ENCODE measurements at regions not wholly inside any gene's neighbourhood (a gene's known extent, or its start where the extent isn't known, plus 50 kb on each side); places are given as distances from the start of the nearest gene placed in this dataset.

- no peak overlapping the region for H3K4me3 Mint-ChIP-seq (ENCODE audit: unreplicated experiment)
- H3K9me3 Mint-ChIP-seq (ENCODE audit: low read depth) = no peaks in the 10 kb centered on the region
- TF ChIP-seq, protein P1, sequence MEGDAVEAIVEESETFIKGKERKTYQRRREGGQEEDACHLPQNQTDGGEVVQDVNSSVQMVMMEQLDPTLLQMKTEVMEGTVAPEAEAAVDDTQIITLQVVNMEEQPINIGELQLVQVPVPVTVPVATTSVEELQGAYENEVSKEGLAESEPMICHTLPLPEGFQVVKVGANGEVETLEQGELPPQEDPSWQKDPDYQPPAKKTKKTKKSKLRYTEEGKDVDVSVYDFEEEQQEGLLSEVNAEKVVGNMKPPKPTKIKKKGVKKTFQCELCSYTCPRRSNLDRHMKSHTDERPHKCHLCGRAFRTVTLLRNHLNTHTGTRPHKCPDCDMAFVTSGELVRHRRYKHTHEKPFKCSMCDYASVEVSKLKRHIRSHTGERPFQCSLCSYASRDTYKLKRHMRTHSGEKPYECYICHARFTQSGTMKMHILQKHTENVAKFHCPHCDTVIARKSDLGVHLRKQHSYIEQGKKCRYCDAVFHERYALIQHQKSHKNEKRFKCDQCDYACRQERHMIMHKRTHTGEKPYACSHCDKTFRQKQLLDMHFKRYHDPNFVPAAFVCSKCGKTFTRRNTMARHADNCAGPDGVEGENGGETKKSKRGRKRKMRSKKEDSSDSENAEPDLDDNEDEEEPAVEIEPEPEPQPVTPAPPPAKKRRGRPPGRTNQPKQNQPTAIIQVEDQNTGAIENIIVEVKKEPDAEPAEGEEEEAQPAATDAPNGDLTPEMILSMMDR (IDR thresholded peaks at IDR 0.05) = no peak
- no peaks in the 10 kb centered on the region for H3K4me1 Mint-ChIP-seq (ENCODE audit: low read depth)
- no peak for DNase-seq (ENCODE audit: low spot score)
- H3K27ac Mint-ChIP-seq (ENCODE audit: unreplicated experiment) = no peak overlapping the region
- peaks cover 2% of the 10 kb centered on the region for H3K27me3 Mint-ChIP-seq (ENCODE audit: low read depth)
- H3K36me3 Mint-ChIP-seq (ENCODE audit: low read depth) = no peaks in the 10 kb centered on the region
Measured at GRCh38 chr13:61774903-61775302, 359.3 kb upstream of the PCDH20 start.

DNA sequence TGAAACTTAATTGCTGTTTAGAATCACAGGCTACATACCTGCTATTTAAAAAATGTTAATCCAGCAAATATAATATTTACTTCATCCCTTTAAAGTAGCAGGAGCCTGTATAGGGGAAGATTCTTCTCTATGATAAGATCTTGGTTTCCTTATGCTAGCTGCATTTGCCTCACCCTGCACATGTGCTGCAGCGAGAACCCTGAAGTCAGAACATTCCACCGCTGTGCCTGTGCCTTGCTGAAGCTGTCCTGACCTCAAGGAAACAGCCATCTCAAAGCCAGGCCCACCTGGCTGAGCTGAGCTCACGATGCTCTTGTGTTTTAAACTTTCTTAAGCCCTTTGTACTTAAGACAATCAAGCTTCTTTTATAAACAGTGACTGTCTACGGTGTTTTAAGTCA lies 355.0 kb upstream of the PCDH20 start:
- no peak overlapping the region for H3K27ac Mint-ChIP-seq (ENCODE audit: unreplicated experiment)
- DNase-seq (ENCODE audit: low spot score) = no peak
- H3K4me1 Mint-ChIP-seq (ENCODE audit: low read depth) = no peaks in the 10 kb centered on the region
- TF ChIP-seq, protein P1 (IDR thresholded peaks at IDR 0.05) = no peak
- H3K4me3 Mint-ChIP-seq (ENCODE audit: unreplicated experiment) = no peak overlapping the region
- peaks cover 2% of the 10 kb centered on the region for H3K27me3 Mint-ChIP-seq (ENCODE audit: low read depth)
- H3K36me3 Mint-ChIP-seq (ENCODE audit: low read depth) = no peaks in the 10 kb centered on the region
- no peaks in the 10 kb centered on the region for H3K9me3 Mint-ChIP-seq (ENCODE audit: low read depth)

GRCh38 chr13:61768175-61768574 lies 352.5 kb upstream of the PCDH20 start:
- Mint-ChIP-seq H3K36me3 (ENCODE audit: low read depth) (no peaks in the 10 kb centered on the region), H3K27me3 (ENCODE audit: low read depth) (no peaks in the 10 kb centered on the region), H3K9me3 (ENCODE audit: low read depth) (no peaks in the 10 kb centered on the region), H3K4me1 (ENCODE audit: low read depth) (no peaks in the 10 kb centered on the region), H3K27ac (ENCODE audit: unreplicated experiment) (no peak overlapping the region), H3K4me3 (ENCODE audit: unreplicated experiment) (no peak overlapping the region)
- no peak for DNase-seq (ENCODE audit: low spot score)
- TF ChIP-seq, protein P1 (IDR thresholded peaks at IDR 0.05) = no peak

GRCh38 chr13:61766667-61767058 lies 351.0 kb upstream of the PCDH20 start:
- no peaks in the 10 kb centered on the region for H3K27me3 Mint-ChIP-seq (ENCODE audit: low read depth)
- H3K36me3 Mint-ChIP-seq (ENCODE audit: low read depth) = no peaks in the 10 kb centered on the region
- no peaks in the 10 kb centered on the region for H3K4me1 Mint-ChIP-seq (ENCODE audit: low read depth)
- no peak overlapping the region for H3K27ac Mint-ChIP-seq (ENCODE audit: unreplicated experiment)
- TF ChIP-seq, protein P1 (IDR thresholded peaks at IDR 0.05) = no peak
- DNase-seq (ENCODE audit: low spot score) = no peak
- no peak overlapping the region for H3K4me3 Mint-ChIP-seq (ENCODE audit: unreplicated experiment)
- H3K9me3 Mint-ChIP-seq (ENCODE audit: low read depth) = no peaks in the 10 kb centered on the region

- H3K9me3 Mint-ChIP-seq (ENCODE audit: low read depth) = no peaks in the 10 kb centered on the region
- H3K36me3 Mint-ChIP-seq (ENCODE audit: low read depth) = no peaks in the 10 kb centered on the region
- H3K4me1 Mint-ChIP-seq (ENCODE audit: low read depth) = no peaks in the 10 kb centered on the region
- H3K27ac Mint-ChIP-seq (ENCODE audit: unreplicated experiment) = no peak overlapping the region
- no peaks in the 10 kb centered on the region for H3K27me3 Mint-ChIP-seq (ENCODE audit: low read depth)
- DNase-seq (ENCODE audit: low spot score) = no peak
- TF ChIP-seq, protein P1 (IDR thresholded peaks at IDR 0.05) = no peak
- H3K4me3 Mint-ChIP-seq (ENCODE audit: unreplicated experiment) = no peak overlapping the region
Measured at GRCh38 chr13:61765940-61766666, 350.5 kb upstream of the PCDH20 start.
